HG02973 (cell line): ENCODE measurements at regions not wholly inside any gene's neighbourhood (a gene's known extent, or its start where the extent isn't known, plus 50 kb on each side); places are given as distances from the start of the nearest gene placed in this dataset.

Experiments
- ATAC-seq: cut with Tn5 transposase; IDR thresholded peaks from one replicate; pipeline ENCODE4 v1.9.1; 2021; ENCODE audit warnings: moderate library complexity; ENCODE audit not compliant: unreplicated experiment

DNA sequence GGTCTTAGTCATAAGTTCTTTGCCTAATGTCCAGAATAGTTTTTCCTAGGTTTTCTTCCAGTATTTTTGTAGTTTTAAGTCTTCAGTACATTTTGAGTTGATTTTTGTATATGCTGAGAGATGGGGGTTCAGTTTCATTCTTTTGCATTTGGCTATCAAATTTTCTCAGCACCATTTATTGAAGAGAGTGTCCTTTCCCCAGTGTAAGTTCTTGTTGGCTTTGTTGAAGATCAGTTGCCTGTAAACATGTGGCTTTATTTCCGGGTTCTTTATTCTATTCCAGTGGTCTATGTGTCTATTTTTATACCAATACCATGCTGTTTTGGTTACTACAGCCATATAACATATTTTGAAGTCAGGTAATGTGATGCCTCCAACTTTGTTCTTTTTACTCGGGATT lies 87.5 kb upstream of the MYCN start:
- no peak for ATAC-seq

DNA sequence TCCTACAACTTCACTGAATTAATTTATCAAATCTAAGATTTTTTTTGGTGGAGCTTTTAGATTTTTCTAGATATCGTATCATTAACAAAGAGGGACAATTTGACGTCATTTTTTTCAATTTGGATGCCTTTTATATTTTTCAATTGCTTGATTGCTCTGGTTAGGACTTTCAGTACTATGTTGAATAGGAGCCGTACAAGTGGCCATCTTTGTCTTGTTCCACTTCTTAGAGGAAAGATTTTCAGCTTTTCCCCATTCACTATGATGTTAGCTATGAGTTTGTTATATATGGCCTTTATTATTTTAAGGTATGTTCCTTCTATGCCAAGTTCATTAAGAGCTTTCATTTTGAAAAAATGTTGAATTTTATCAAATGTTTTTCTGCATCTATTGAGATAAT lies 86.4 kb upstream of the MYCN start:
- ATAC-seq, result no peak

DNA sequence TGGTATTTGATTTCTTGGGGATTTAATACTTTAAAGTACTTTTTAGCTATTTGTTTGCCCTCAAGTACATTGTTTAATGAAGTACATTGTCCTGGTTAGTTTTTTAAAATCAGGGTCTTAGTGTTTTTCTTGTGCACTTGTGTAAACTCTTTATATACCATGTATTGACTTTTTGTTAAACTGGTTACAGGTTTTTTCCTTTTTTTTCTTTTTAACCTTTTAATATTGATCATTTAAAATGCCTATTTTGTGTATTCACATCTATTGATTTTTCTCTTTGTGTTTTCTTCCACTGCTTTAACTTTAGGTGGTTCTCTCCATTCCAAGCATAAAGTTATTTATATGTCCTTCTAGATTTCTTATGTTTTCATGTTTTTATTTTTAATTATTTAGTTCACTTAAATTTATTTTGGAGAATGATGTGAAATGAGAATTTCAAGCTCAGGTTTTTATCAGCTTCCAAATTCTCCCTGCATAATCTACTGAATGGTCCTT lies 84.5 kb upstream of the MYCN start:
- no peak for ATAC-seq

DNA sequence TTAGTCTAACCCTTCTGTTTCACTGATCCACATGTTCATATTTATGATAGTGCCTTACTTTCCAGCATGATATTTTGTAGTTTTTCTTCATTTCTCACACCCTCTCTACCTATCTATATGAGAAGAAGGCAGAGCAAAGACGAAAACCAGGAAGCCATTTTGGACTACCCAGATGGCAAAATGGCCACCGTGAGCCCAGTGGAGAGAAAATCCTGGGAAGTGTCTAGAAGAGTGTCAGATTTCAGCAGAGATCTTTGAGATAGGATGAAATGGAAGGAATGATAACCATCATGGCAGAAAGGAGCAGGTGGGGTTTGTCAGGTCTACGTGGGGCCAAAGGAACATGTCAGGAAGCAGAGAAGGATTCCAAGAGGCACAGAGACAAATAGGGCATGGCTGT lies 84.0 kb upstream of the MYCN start:
- ATAC-seq, result no peak

DNA sequence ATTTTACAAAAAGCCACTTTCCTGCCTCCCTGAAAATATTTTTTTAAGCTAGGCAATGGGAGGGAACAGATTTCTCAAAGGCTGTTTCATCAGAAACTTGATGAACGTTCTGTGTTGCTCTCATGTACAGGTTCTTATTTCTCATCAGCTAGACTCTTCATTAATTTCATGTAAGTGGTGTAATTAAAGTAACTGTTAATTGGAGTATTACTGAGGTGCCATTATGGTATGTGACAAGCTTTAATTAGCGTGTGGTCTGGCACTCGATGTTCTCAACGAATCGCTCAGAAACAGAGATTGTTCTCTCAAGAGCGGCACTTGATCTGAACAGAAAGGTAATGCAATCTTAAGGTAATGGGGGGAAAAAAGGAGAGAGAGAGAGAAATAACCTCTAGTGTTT lies 81.9 kb upstream of the MYCN start:
- ATAC-seq, result no peak

DNA sequence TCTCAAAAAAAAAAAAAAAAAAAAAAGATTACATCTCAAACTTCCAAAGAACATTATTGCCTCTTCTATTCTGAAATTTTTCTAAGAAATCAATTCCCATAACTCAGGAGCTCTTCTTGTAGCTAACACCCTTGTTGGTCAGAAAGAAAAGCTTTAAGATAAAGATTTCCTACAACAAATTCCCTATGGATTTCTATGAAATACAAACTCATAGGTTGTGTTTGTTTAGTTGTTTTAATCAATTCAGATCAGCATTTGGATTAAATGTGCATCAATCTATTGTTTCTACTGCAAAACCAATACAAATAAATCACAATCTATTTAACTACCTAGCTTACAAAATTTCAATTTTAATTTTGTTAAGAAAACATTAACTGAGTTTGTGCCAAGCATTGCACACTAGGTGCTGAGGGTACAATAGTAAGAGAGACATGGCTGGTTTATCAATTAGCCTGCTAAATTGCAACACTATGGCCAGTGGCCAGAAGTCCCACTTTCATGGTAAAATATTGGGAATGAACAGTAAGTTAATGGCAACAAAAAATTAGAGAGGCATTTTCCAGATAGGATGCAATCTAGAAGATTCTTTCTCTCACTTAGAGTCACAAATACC lies 80.2 kb upstream of the MYCN start:
- no peak for ATAC-seq

DNA sequence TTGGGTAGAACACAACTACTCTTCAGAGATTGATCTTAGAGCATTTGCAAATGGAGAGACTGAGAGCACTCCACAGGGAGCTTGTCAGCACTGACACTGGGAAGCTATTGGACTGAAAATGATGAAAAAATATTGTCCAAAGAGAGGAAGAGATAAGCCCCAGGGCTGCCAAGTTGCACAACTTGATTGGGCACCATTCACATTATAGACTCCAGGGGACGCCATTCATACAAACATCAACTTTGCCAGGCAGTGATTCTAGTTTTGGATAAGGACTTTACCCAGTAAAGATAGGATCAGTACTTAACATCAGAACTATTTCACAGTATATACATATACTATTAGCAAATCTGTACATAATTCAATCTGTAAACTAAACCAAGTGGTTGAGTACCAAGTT lies 79.6 kb upstream of the MYCN start:
- no peak for ATAC-seq

DNA sequence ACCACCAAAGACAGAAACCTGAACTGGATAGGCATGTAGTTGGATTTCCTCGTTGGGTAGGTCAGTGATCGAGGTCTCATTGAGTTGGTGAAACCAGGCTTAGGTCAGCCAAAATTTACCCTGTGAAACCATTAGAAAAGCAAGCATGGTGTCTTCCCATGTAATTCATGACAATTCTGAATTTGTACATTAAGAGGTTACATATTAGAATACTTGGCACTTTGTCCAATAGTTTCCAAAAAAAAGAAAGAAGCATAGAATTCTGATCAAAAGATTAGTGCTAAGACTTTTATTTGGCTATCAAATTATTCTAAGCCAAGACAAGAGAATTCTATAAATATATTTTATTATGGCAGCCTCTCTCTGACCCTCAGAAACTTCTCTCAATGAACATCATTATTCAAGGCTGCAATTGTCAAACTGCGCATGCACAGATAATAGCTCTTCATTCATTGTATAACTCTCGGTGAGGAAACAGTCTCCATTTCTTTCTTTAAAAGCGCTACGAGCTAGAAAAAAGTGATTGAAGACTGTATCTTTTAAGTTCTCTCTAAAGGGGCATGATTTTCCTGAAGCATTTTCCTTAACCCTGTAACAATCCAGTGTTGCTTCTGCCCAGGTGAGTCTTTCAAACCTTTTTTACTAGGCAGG lies 79.1 kb upstream of the MYCN start:
- ATAC-seq, result no peak

DNA sequence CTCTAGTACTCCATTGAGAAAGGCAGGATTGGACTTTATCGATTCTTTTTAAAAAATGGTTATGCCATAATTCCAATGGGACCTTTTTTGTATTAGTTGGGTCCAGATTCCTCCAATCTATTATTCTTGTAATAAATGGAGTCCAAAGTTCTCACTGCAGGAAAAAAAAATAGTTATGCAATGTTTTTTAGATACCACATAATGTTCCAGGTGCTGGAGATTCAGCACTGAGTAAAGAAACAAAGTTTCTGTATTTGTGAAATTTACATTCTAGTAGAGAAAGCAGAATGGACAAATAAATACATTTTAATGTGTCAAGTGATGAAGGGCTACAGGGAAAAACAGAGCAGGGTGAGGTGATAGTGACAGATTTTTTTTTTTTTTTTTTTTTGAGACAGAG lies 78.5 kb upstream of the MYCN start:
- ATAC-seq, result no peak

DNA sequence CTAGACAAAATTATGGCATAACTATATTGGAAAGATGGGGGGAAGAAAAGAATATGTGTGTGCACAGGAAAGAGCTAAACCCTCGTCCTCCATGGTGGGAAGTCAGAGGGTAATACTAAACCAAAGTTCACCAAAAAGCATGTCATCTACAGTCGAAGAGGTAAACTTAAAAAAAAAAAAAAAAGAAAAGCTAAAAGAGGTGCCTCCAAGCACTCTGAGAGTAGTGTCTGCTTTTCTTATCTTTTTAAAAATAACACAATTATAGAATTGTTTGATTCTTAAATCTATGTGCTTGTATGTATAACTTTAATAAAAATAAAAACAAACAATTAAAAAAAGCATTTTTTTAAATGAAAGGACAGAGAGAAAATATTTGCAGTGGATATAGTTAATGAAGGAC lies 77.3 kb upstream of the MYCN start:
- ATAC-seq, result no peak

DNA sequence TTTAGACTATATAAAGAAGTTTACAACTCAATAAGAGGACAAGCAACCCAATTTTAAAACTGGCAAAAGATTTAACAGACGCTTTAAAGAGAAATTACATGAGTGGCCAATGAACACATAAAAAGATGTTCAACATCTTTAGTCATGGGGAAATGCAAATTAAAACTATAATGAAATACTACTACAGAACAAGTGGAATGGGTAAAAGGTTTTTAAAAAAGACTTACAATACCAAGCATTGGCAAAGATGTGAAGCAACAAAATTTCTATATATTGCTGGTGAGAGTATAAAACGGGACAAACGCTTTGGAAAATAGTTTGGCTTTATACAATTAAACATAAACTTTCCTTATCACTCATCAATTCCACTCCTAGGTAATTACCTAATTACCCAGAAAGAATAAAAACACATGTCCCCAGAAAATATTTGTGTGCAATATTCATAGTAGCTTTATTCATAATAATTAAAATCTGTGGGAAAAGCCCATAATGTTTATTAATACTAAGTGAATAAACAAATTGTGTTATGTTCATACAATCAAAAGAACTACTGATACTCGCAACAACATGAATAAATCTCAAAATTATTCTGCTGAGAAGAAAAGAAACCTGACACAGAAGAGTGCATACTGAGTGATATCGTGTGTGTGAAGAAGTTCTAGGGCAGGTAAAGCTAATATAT lies 76.7 kb upstream of the MYCN start:
- no peak for ATAC-seq

DNA sequence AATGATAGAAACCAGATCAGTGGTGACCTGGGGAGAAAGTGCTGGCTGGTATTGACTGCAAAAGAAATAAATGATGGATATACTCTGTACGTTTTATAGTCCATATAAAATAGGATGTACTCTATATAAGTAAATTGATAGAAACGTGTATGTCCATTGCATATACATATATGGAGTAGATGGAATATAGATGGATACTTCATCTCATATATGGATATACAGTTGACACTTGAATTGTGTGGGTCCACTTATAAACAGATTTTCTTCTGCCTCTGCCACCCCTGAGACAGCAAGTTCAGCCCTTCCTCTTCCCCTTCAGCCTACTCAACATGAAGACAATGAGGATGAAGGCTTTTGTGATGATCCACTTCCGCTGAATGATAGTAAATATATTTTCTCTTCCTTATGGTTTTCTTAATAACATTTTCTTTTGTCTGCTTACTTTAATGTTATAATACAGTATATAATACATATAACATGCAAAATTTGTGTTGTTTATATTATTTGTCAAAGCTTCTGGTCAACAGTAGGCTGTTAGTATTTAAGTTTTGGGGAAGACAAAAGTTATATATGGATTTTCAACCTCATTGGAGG lies 76.1 kb upstream of the MYCN start:
- ATAC-seq, result no peak

DNA sequence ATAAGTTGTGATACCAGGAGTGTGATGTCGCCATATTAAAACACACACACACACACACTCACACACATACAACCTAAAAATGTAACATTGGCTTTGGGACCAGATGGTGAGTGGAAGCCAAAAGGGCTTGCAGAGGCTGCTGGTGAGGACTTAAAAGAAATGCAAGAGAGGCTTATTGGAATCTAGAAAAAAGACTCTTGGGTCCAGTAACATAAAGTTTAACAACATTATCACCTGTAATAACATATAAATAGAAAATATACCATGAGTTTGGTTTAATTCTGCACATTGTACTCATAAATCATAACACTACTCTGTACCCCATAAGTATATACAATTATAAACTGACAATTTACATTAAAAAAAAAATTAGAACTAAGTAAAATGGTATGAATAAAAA lies 74.4 kb upstream of the MYCN start:
- no peak for ATAC-seq

DNA sequence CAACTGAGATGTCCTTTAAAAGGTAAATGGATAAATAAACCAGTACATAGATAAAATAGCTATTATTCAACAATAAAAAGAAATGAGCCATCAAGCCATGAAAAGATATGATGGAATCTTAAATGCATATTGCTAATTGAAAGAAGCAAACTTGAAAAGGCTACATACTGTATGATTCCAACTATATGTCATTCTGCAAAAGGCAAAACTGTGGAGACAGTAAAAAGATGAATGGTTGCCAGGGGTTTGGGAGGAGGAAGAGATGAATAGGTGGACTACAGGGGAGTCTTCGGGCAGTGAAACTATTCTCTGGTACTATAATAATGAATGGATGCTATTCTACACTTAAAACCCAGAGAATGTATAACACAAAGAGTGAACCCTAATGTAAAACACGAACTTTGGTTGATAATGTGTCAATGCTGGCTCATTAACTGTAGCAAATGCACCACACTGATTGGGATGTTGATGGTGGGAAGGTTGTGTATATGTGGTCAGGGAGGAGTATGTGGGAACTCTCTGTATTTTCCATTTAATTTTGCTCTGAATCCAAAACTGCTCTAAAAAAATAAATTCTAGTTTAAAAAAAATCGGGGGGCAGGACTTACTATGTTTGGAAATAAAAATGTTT lies 73.7 kb upstream of the MYCN start:
- no peak for ATAC-seq

DNA sequence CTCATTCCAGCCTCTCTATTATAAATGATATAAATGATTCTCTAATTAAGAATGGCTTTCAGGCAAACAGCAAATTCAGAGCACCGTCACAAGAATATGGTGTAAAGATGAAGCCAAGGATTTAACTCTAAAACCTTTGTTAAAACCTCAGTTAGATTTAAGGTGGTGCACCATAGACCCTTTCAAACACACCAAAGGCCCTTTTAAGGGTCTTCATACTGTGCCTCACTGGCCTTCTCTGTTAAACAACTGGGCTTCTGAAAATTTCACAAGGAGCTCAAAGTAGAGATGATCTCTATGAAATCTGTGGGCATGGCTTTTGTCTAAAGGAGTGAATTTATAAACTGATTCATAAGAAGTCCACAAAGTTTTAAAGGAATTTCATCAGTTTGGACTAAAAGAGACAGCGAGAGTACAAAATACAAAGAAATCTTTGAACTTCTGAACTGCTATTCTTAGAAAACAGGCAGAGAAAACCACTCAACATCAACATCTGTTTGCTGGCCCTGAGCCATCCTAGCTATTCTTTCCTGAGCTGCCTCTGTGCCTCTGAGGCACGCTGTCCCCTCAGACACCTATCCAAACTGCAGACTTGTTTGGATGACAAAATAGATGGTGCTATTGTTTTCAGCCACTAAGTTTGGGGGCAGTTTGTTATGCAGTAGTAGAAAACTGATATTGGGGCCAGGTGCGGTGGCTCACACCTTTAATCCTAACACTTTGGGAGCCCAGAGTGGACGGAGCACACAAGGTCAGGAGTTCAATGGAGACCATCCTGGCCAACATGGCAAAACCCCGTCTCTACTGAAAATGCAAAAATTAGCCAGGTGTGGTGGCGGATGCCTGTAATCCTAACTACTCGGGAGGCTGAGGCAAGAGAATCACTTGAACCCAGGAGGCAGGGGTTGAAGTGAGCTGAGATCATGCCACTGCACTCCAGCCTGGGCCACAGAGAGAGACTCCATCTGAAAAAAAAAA lies 72.9 kb upstream of the MYCN start:
- no peak for ATAC-seq

DNA sequence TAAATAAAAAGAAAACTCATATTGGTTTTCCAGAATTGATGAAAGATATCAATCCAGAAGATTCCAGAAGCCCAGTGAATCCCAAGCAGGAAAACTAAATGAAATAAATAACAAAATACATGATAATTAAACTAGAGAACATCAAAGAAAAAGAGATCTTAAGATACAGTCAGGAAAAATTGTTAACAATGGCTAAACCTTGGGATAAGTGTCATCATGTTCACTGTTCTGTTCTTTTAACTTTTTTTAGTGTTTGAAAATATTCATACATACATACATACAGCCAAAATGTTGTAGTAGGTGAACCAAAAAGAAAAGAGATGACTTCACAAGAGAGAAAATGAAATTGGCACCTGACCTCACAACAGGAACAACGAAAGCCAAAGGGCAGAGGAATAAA lies 72.2 kb upstream of the MYCN start:
- ATAC-seq, result no peak

DNA sequence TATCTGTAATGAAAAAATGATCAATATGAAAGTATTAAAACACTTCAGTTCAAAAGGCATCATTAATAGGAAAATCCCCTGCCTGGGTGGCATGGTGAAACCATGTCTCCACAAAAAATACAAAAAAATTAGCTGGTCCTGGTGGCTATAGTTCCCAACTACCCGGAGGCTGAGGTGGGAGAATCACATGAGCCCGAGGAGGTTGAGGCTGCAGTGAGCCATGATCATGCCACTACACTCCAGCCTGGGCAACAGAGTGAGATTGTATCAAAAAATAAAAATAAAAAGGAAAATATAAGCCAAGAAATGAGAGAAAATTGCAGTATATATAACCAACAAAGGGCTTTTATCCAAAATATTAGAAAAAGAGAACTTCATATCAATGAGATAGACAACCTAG lies 71.6 kb upstream of the MYCN start:
- no peak for ATAC-seq

DNA sequence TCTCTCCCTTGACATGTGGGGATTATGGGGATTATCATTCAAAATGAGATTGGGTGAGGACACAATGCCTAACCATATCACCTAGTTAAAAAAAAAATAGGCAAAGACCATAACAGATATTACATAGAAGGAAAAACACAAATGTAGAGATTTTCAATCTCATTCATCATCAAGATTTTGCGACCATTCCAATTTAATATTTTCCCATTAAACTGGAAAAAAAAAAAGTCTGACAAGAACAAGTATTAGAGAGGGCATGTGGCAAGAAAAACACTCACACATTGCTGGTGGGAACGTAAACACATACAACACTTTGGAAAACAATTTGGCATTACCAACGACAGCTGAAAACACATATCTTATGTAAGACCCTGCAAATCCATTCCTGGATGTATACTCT lies 71.0 kb upstream of the MYCN start:
- ATAC-seq, result no peak

DNA sequence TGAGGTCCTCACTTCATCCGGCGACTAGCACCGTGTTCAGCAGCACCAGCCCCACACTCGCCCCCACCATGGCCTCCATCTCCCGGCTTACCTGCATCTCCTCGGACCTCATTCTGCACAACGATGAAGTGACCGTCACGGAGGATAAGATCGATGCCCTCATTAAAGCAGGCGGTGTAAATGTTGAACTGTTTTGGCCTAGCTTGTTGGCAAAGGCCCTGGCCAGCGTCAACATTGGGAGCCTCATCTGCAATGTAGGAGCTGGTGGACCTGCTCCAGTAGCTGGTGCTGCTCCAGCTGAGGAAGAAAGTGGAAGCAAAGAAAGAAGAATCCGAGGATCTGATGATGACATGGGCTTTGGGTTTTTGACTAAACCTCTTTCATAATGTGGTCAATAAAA lies 70.5 kb upstream of the MYCN start:
- ATAC-seq, result no peak

DNA sequence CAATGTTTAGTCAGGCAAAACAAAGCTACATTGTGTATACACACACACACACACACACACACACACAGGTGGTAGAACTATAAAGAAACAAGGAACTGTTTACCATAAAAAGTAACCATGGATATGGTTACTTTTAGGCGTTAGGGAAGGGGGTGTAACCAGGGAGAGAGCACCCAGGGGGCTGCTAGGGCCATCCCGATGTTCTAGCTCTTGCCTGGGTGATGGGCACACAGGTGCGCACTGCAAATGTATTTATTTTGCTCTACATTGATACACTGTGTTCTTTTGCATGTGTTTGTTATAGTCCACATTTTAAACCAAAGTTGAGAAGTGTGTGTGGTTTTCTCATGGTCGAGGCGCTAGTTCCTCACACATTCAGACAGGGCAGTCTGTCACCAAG lies 69.8 kb upstream of the MYCN start:
- no peak for ATAC-seq
